Keratinocyte (primary cell): ENCODE measurements at regions not wholly inside any gene's neighbourhood (a gene's known extent, or its start where the extent isn't known, plus 50 kb on each side); places are given as distances from the start of the nearest gene placed in this dataset.

ENCODE experiments used
- DNase-seq: peaks from one replicate; pipeline ENCODE4 v3.0.0-alpha.2; 2011; ENCODE audit warnings: low read depth, missing footprints, low spot score
- FAIRE-seq: peaks from 2 replicates; lab custom pipeline; 2011; peaks lifted over from hg19 to GRCh38; lab: Jason Lieb, UNC
- H2AFZ ChIP-seq: 2 replicates; pipeline ENCODE4 v1.6.0; 2012; ENCODE audit warnings: low read length, control low read depth, inconsistent platforms; ENCODE audit not compliant: control insufficient read depth
- H3K27ac ChIP-seq: 2 replicates; pipeline ENCODE4 v1.5.1; 2011; ENCODE audit warnings: low read length; ENCODE audit not compliant: control insufficient read depth, insufficient read depth
- H3K27me3 ChIP-seq: 3 replicates; pipeline ENCODE4 v1.6.0; 2011; ENCODE audit warnings: low read length; ENCODE audit not compliant: control insufficient read depth, insufficient read depth; ENCODE audit errors: extremely low read depth
- H3K36me3 ChIP-seq, 2 experiments: 2 replicates in 1 of 2; 3 replicates in 1 of 2; pipeline ENCODE4 v1.5.1; 2011; ENCODE audit warnings: low read length in 2 of 2, mild to moderate bottlenecking in 1 of 2; ENCODE audit not compliant: control insufficient read depth in 2 of 2, insufficient read depth in 2 of 2; ENCODE audit errors: extremely low read depth in 1 of 2
- H3K4me1 ChIP-seq: 3 replicates; pipeline ENCODE4 v1.5.1; 2011; ENCODE audit warnings: low read length; ENCODE audit not compliant: control insufficient read depth, insufficient read depth; ENCODE audit errors: extremely low read depth
- H3K4me2 ChIP-seq: 3 replicates; pipeline ENCODE4 v1.6.0; 2011; ENCODE audit warnings: low read depth, low read length; ENCODE audit not compliant: control insufficient read depth, insufficient read depth; ENCODE audit errors: extremely low read depth
- H3K4me3 ChIP-seq, 3 experiments: fragments of 200-600 bp in 1 of 3; sonication (generic) in 1 of 3; 2 replicates in 2 of 3; 3 replicates in 1 of 3; pipeline ENCODE4 v1.5.1; 2011 to 2016; ENCODE audit warnings: low read length in 3 of 3, mild to moderate bottlenecking in 3 of 3, control low read depth in 2 of 3, inconsistent platforms in 1 of 3, low read depth in 1 of 3, mixed read lengths in 1 of 3, mixed run types in 1 of 3, moderate library complexity in 1 of 3; ENCODE audit not compliant: control insufficient read depth in 2 of 3, insufficient read depth in 2 of 3; ENCODE audit errors: extremely low read depth in 1 of 3
- H3K79me2 ChIP-seq: 2 replicates; pipeline ENCODE4 v1.6.0; 2012; ENCODE audit warnings: low read length; ENCODE audit not compliant: control insufficient read depth, insufficient read depth
- H3K9ac ChIP-seq: 3 replicates; pipeline ENCODE4 v1.6.0; 2011; ENCODE audit warnings: low read length; ENCODE audit not compliant: control insufficient read depth, insufficient read depth; ENCODE audit errors: extremely low read depth
- H3K9me1 ChIP-seq: 3 replicates; pipeline ENCODE4 v1.6.0; 2011; ENCODE audit warnings: low read length; ENCODE audit not compliant: control insufficient read depth, insufficient read depth; ENCODE audit errors: extremely low read depth
- H3K9me3 ChIP-seq: 2 replicates; pipeline ENCODE4 v1.5.1; 2012; ENCODE audit warnings: low read depth, low read length; ENCODE audit not compliant: control insufficient read depth
- H4K20me1 ChIP-seq: 3 replicates; pipeline ENCODE4 v1.6.0; 2011; ENCODE audit warnings: low read length; ENCODE audit not compliant: control insufficient read depth, insufficient read depth; ENCODE audit errors: extremely low read depth
- CTCF ChIP-seq, 3 experiments: IDR thresholded peaks in 1 of 3; conservative IDR thresholded peaks in 1 of 3; optimal IDR thresholded peaks in 1 of 3; 2 replicates in 2 of 3; 3 replicates in 1 of 3; pipeline versions ENCODE3 to v1.5.1; 2011; ENCODE audit warnings: low read length in 3 of 3, mild to moderate bottlenecking in 3 of 3, moderate library complexity in 2 of 3, control low read depth in 1 of 3, inconsistent platforms in 1 of 3; ENCODE audit not compliant: insufficient read depth in 2 of 3; ENCODE audit errors: extremely low read depth in 1 of 3
- EZH2 ChIP-seq: IDR thresholded peaks from one replicate; pipeline ENCODE4 v1.6.1; 2012; ENCODE audit warnings: inconsistent platforms, mild to moderate bottlenecking, low read length, moderate library complexity
- dilution Hi-C: fragments of 300-500 bp; cut with MboI; formaldehyde crosslinking; loops from one replicate; pipeline ENCODE4 v1.7.0; 2020; ENCODE audit warnings: low sequenced_read_pairs; ENCODE audit not compliant: extremely low pct_ligation_motif_present

- Histone ChIP-seq H3K4me2 (no peak overlapping the region), H3K27ac (no peak overlapping the region), H2AFZ (no peak overlapping the region), H3K27me3 (peaks cover 11% of the 10 kb centered on the region), H3K4me1 (peaks cover 2% of the 10 kb centered on the region), H3K36me3 (no peaks in the 10 kb centered on the region), H3K79me2 (no peaks in the 10 kb centered on the region), H3K9me1 (no peaks in the 10 kb centered on the region), H3K4me3 (no peak overlapping the region), H4K20me1 (no peaks in the 10 kb centered on the region), H3K9me3 (no peaks in the 10 kb centered on the region), H3K9ac (no peak overlapping the region)
- DNase-seq (no peak), FAIRE-seq (no peak)
- dilution Hi-C loops, result no loop called here
- TF ChIP-seq CTCF (optimal IDR thresholded peaks at IDR 0.05 in 1 of 3, IDR thresholded peaks at IDR 0.05 in 1 of 3, conservative IDR thresholded peaks at IDR 0.05 in 1 of 3; ENCODE audit: extremely low read depth in 1 of 3, insufficient read depth in 2 of 3, low read length in 3 of 3) (no peak), EZH2 (no peak)
These were observed 84.9 kb downstream of the OLIG3 start for GRCh38 chr6:137409266-137409777.

GRCh38 chr6:137407816-137408215, 86.4 kb downstream of the OLIG3 start:
- H3K4me2 ChIP-seq, result no peak overlapping the region
- no peaks in the 10 kb centered on the region for H3K4me1 ChIP-seq
- no peaks in the 10 kb centered on the region for H3K79me2 ChIP-seq
- FAIRE-seq (no peak), DNase-seq (no peak)
- H4K20me1 ChIP-seq, result no peaks in the 10 kb centered on the region
- no peak overlapping the region for H3K4me3 ChIP-seq
- peaks cover 7% of the 10 kb centered on the region for H3K27me3 ChIP-seq
- no peak overlapping the region for H3K9ac ChIP-seq
- H3K27ac ChIP-seq, result no peak overlapping the region
- TF ChIP-seq EZH2 (no peak), CTCF (optimal IDR thresholded peaks at IDR 0.05 in 1 of 3, IDR thresholded peaks at IDR 0.05 in 1 of 3, conservative IDR thresholded peaks at IDR 0.05 in 1 of 3; ENCODE audit: extremely low read depth in 1 of 3, insufficient read depth in 2 of 3, low read length in 3 of 3) (no peak)
- H2AFZ ChIP-seq, result no peak overlapping the region
- no peaks in the 10 kb centered on the region for H3K9me1 ChIP-seq
- H3K9me3 ChIP-seq, result no peaks in the 10 kb centered on the region
- dilution Hi-C loops, result no loop called here
- no peaks in the 10 kb centered on the region for H3K36me3 ChIP-seq
